Suprapubic skin (tissue), 4 donors: ENCODE measurements at regions not wholly inside any gene's neighbourhood (a gene's known extent, or its start where the extent isn't known, plus 50 kb on each side); places are given as distances from the start of the nearest gene placed in this dataset.
"Not testable (repeated sequence)": the region's sequence is repeated elsewhere in the genome, so short reads cannot be mapped to it uniquely, and the experiment has no call there.

ENCODE experiments used
- DNase-seq, 2 donors: peaks; one replicate each; pipeline ENCODE4 v3.0.0-alpha.2; 2019; ENCODE audit warnings: low spot score in 2 of 2
- H3K27ac ChIP-seq: fragments of 200-600 bp; sonication (generic); one replicate; pipeline ENCODE4 v1.5.1; 2019
- H3K27me3 ChIP-seq: fragments of 200-600 bp; sonication (generic); one replicate; pipeline ENCODE4 v1.5.1; 2019
- H3K36me3 ChIP-seq: fragments of 200-600 bp; sonication (generic); one replicate; pipeline ENCODE4 v1.5.1; 2019
- H3K4me1 ChIP-seq: fragments of 200-600 bp; sonication (generic); one replicate; pipeline ENCODE4 v1.5.1; 2019
- H3K4me3 ChIP-seq: fragments of 200-600 bp; sonication (generic); one replicate; pipeline ENCODE4 v1.5.1; 2019; ENCODE audit warnings: mild to moderate bottlenecking
- H3K9me3 ChIP-seq: fragments of 200-600 bp; sonication (generic); one replicate; pipeline ENCODE4 v1.5.1; 2019
- EP300 ChIP-seq: sonication (generic); formaldehyde crosslinking; IDR thresholded peaks from one replicate; pipeline ENCODE4 v1.6.1; 2017; ENCODE audit warnings: antibody characterized with exemption
- POLR2A ChIP-seq, 2 donors: fragments of 450-650 bp; IDR thresholded peaks; one replicate each; pipeline ENCODE4 v1.6.1; 2017; ENCODE audit warnings: antibody characterized with exemption in 2 of 2, mild to moderate bottlenecking in 2 of 2, moderate library complexity in 2 of 2
- POLR2AphosphoS5 ChIP-seq, 3 donors: sonication (generic); formaldehyde crosslinking; IDR thresholded peaks; one replicate each; pipeline ENCODE4 v1.6.1; 2017; ENCODE audit warnings: antibody characterized with exemption in 3 of 3
- WGBS: methylation state at CpG from one replicate; pipeline ENCODE4 v1.1.5; 2018; 5-methylcytosine and 5-hydroxymethylcytosine counted together
- TF ChIP-seq, protein P1 (sequence below), 2 donors: fragments of 200-600 bp in 1 of 2; fragments of 450-650 bp in 1 of 2; sonication (generic) in 1 of 2; IDR thresholded peaks; one replicate each; pipeline ENCODE4 v1.5.1; 2016 to 2019; ENCODE audit warnings: antibody characterized with exemption in 2 of 2, mild to moderate bottlenecking in 1 of 2, moderate library complexity in 1 of 2

DNA sequence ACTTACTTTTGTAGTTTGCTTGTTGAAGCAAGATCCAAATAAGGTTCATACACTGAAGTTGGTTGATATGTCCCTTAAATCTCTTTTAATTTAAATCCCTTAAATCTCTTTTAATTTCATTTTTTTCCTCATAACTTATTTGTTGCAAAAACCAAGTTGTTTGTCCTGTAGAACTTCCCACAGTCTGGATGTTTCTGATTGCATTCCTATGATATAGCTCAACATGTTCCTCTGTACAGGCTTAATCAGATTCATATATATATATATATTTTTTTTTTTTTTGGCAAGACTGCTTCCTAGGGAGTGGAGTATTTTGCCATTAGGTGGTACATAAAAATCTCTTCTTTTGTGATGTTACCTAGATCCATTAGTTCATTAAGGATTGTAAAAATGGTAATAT, 174.9 kb upstream of the MKLN1 start:
- DNase-seq: no peak

DNA sequence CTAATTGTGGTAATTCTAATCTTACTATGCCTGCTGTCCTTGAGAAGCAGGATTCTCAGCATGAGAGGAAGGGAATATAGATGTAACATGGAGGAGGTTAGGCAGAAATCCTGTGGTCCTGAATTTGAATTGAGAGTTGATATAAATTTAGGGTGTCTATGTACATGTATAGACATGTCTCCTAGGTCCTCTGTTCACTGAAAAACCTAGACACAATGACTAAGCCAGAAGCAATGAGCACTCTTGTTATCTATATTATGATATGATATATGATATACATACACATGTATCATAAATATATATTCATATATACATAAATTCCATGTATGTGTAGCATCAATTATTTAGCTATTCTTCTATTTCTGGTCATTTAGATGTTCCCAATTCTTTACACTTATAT, 173.3 kb upstream of the MKLN1 start:
- Histone ChIP-seq H3K4me3 (no peak overlapping the region), H3K9me3 (no peaks in the 10 kb centered on the region), H3K36me3 (no peaks in the 10 kb centered on the region), H3K27me3 (no peaks in the 10 kb centered on the region), H3K4me1 (no peaks in the 10 kb centered on the region), H3K27ac (no peak overlapping the region)
- no peak for DNase-seq
- TF ChIP-seq EP300 (no peak), POLR2AphosphoS5 (IDR thresholded peaks at IDR 0.05) (no peak), POLR2A (IDR thresholded peaks at IDR 0.05) (no peak)
- TF ChIP-seq, protein P1, sequence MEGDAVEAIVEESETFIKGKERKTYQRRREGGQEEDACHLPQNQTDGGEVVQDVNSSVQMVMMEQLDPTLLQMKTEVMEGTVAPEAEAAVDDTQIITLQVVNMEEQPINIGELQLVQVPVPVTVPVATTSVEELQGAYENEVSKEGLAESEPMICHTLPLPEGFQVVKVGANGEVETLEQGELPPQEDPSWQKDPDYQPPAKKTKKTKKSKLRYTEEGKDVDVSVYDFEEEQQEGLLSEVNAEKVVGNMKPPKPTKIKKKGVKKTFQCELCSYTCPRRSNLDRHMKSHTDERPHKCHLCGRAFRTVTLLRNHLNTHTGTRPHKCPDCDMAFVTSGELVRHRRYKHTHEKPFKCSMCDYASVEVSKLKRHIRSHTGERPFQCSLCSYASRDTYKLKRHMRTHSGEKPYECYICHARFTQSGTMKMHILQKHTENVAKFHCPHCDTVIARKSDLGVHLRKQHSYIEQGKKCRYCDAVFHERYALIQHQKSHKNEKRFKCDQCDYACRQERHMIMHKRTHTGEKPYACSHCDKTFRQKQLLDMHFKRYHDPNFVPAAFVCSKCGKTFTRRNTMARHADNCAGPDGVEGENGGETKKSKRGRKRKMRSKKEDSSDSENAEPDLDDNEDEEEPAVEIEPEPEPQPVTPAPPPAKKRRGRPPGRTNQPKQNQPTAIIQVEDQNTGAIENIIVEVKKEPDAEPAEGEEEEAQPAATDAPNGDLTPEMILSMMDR (IDR thresholded peaks at IDR 0.05): no peak

More for the DNA sequence above, 174.9 kb upstream of the MKLN1 start:
- TF ChIP-seq EP300: no peak
- no peak for TF ChIP-seq POLR2A (IDR thresholded peaks at IDR 0.05)
- TF ChIP-seq POLR2AphosphoS5 (IDR thresholded peaks at IDR 0.05): no peak
- TF ChIP-seq, protein P1 (IDR thresholded peaks at IDR 0.05): no peak
- Histone ChIP-seq H3K27ac (no peak overlapping the region), H3K27me3 (no peaks in the 10 kb centered on the region), H3K4me1 (no peaks in the 10 kb centered on the region), H3K36me3 (no peaks in the 10 kb centered on the region), H3K4me3 (no peak overlapping the region), H3K9me3 (no peaks in the 10 kb centered on the region)

DNA sequence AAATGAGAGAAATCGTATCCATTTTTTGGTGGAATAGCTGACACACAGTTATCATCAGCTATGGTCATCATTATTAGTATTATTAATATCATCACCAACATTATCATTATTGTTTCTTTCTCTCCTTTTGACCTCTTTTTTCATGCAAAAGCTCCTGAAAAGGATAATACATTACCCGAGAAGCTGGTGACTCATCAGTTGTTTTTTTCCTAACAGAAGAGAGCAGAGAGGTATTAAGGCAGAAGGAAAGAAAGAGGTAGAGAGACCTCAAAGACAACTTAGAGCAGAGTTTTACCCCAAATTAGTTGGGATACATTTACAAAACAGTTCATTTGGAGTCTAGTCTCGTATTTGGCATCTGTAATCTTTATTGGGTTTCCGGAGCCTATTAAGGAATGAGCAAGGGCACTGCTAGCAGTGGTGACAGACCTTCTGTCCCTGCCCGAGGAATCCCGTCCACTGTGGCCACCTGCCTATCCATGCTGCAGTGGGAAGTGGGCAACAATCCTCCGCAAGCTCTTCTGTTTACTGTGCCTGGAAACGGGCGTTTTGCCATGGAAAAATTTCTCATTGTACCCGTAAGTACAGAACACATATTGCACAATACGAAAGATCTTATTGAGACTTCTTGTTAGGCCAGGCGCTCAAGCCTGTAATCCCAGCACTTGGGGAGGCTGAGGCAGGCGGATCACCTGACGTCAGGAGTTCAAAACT, 170.0 kb upstream of the MKLN1 start:
- TF ChIP-seq POLR2AphosphoS5 (IDR thresholded peaks at IDR 0.05) (peak; percentile 15 to 72 (median 43)), EP300 (no peak)
- H3K4me3 ChIP-seq: peak overlapping the region; percentile 8
- DNase-seq: peak; percentile 83 to 86

DNA sequence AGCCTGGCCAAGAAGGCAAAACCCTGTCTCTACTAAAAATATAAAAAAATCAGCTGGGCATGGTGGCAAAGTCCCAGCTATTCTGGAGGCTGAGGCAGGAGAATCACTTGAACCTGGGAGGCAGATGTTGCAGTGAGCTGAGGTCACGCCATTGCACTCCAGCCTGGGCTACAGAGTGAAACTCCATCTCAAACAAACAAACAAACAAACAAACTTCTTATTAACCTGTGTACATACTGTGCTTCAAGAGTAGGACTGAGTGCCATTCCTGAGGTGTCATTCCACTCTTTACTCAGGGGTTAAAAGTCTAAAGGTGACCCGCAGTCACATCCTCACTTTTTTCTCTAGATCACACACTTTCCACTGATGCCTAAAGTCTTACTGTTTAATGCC, 169.4 kb upstream of the MKLN1 start:
- DNase-seq, H3K27ac ChIP-seq, H3K36me3 ChIP-seq, H3K9me3 ChIP-seq, H3K4me3 ChIP-seq, H3K27me3 ChIP-seq, H3K4me1 ChIP-seq: not testable (repeated sequence)
- WGBS: 85% methylated on average over 2 of the region's 2 CpGs

More for the DNA sequence above, 170.0 kb upstream of the MKLN1 start:
- Histone ChIP-seq H3K4me1 (no peaks in the 10 kb centered on the region), H3K36me3 (no peaks in the 10 kb centered on the region), H3K27me3 (no peaks in the 10 kb centered on the region), H3K9me3 (no peaks in the 10 kb centered on the region), H3K27ac (peak overlapping the region; percentile 53)
- 70% methylated on average over 14 of the region's 14 CpGs for WGBS

DNA sequence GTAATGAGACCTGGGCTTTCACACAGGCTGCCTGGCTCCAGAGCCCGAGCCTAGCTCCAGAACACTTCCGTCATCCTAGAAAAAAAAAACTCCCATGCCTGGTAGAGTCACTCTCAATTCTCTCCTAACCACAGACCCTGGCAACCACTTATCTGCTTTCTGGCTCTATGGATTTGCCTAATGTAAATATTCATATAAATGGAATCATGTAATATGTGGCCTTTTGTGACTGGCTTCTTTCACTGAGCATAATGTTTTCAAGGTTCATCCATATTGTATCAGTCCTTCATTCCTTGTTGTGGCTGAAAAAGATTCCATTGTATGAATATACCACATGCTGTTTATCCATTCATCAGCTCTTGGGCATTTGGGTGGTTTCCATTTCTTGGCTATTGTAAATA, 167.7 kb upstream of the MKLN1 start:
- DNase-seq: no peak
- Histone ChIP-seq H3K4me3 (no peak overlapping the region), H3K27me3 (no peaks in the 10 kb centered on the region), H3K9me3 (no peaks in the 10 kb centered on the region), H3K27ac (no peak overlapping the region), H3K36me3 (no peaks in the 10 kb centered on the region), H3K4me1 (no peaks in the 10 kb centered on the region)
- 76% methylated on average over 2 of the region's 2 CpGs for WGBS
- TF ChIP-seq, protein P1 (IDR thresholded peaks at IDR 0.05): no peak
- TF ChIP-seq POLR2A (IDR thresholded peaks at IDR 0.05) (no peak), POLR2AphosphoS5 (IDR thresholded peaks at IDR 0.05) (no peak), EP300 (no peak)

DNA sequence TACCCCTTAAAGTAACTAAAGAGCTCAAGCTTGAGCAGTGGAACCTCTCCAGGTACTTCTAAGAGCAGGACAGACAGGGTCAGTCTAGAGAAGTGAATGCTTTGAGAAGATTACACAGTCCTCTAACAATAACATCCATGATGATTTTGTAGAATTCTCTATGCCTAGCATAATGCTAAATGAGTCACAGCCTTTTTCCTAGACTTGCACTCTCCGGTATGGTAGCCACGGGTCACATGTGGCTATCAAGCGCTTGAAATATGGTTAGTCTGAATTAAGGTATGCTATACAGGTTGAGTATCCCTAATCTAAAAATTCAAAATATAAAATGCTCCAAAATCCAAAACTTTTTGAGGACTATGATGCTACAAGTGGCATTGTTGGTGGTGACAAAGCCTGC, 166.6 kb upstream of the MKLN1 start:
- 88% methylated on average over 3 of the region's 3 CpGs for WGBS
- no peaks in the 10 kb centered on the region for H3K9me3 ChIP-seq

More for the DNA sequence above, 166.6 kb upstream of the MKLN1 start:
- Histone ChIP-seq H3K4me1 (no peaks in the 10 kb centered on the region), H3K36me3 (no peaks in the 10 kb centered on the region), H3K27me3 (no peaks in the 10 kb centered on the region), H3K27ac (no peak overlapping the region), H3K4me3 (no peak overlapping the region)
- DNase-seq: no peak
- no peak for TF ChIP-seq EP300
- no peak for TF ChIP-seq POLR2A (IDR thresholded peaks at IDR 0.05)
- TF ChIP-seq, protein P1 (IDR thresholded peaks at IDR 0.05): no peak
- no peak for TF ChIP-seq POLR2AphosphoS5 (IDR thresholded peaks at IDR 0.05)
